ENCODE measurements at regions not wholly inside any gene's neighbourhood (a gene's known extent, or its start where the extent isn't known, plus 50 kb on each side); places are given as distances from the start of the nearest gene placed in this dataset.

DNA sequence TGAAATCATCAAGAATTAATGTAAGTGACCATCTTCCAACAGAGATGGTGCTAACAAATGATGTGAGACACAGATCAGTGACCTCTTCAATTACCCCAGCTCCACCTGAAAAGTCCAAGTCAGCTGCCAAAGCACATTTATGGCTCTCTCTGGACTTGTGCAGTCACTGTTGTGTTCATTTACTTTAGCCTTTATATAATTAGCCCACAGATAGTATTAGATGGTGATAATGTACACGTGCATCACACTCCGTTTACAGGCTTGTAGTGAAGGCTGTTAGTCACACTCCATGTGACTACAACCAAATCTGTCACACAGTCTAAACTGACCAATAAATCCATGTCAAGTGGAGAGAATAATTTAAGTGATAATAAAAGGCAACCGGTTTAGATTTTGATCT, 331.5 kb upstream of the IL12A start:
- TF ChIP-seq, protein P1, sequence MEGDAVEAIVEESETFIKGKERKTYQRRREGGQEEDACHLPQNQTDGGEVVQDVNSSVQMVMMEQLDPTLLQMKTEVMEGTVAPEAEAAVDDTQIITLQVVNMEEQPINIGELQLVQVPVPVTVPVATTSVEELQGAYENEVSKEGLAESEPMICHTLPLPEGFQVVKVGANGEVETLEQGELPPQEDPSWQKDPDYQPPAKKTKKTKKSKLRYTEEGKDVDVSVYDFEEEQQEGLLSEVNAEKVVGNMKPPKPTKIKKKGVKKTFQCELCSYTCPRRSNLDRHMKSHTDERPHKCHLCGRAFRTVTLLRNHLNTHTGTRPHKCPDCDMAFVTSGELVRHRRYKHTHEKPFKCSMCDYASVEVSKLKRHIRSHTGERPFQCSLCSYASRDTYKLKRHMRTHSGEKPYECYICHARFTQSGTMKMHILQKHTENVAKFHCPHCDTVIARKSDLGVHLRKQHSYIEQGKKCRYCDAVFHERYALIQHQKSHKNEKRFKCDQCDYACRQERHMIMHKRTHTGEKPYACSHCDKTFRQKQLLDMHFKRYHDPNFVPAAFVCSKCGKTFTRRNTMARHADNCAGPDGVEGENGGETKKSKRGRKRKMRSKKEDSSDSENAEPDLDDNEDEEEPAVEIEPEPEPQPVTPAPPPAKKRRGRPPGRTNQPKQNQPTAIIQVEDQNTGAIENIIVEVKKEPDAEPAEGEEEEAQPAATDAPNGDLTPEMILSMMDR (conservative IDR thresholded peaks at IDR 0.05) = no peak
- Mint-ChIP-seq H3K4me3 (no peak overlapping the region), H3K27me3 (peaks cover 10% of the 10 kb centered on the region), H3K4me1 (ENCODE audit: unreplicated experiment) (no peaks in the 10 kb centered on the region), H3K27ac (no peak overlapping the region), H3K9me3 (peaks cover 8% of the 10 kb centered on the region), H3K36me3 (no peaks in the 10 kb centered on the region)
- no peak for DNase-seq (ENCODE audit: extremely low spot score, unreplicated experiment)

DNA sequence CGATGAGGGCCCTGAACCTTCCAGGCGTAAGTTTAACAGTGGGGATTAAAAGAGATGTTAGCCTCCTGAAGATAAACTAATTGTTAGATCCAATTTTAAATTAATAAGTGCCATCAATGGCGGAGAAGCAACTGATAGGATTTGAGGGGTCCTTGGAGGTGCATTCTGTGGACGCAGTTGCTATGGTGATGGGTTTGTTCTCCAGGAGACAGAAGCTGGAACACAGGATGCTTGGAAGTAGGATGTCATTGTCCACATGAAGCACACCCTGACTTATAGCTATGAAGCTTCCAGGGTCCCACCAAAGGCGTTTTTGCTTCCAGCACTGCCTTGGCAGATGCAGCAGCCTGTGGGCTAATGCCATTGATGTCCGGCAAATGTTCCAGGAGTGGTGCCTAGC, 331.0 kb upstream of the IL12A start:
- Mint-ChIP-seq H3K4me1 (ENCODE audit: unreplicated experiment) (no peaks in the 10 kb centered on the region), H3K27me3 (peaks cover 10% of the 10 kb centered on the region), H3K36me3 (no peaks in the 10 kb centered on the region), H3K9me3 (peaks cover 13% of the 10 kb centered on the region), H3K27ac (no peak overlapping the region), H3K4me3 (no peak overlapping the region)
- TF ChIP-seq, protein P1 (conservative IDR thresholded peaks at IDR 0.05) = no peak
- no peak for DNase-seq (ENCODE audit: extremely low spot score, unreplicated experiment)

DNA sequence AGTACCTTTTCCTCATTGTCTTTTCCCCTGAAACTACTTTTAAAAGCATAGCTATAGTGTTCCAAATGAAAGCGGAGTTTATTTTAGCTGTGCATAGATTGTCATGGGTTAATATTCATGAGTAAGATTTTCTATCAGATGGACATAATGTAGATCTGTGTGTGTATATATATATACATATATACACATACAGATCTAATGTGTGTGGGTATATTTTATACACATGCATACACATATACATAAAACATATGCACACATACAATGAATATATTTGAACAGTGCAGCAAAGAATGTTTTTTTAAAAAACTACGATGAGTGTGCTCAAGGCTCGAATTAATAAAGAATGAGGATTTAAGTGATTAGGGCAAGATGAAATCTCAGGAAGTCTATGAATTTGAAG, 328.3 kb upstream of the IL12A start:
- Mint-ChIP-seq H3K4me1 (ENCODE audit: unreplicated experiment) (no peaks in the 10 kb centered on the region), H3K36me3 (no peaks in the 10 kb centered on the region), H3K27ac (no peak overlapping the region), H3K4me3 (no peak overlapping the region), H3K27me3 (peaks cover 10% of the 10 kb centered on the region), H3K9me3 (peaks cover 10% of the 10 kb centered on the region)
- TF ChIP-seq, protein P1 (conservative IDR thresholded peaks at IDR 0.05) = no peak
- DNase-seq (ENCODE audit: extremely low spot score, unreplicated experiment) = no peak

DNA sequence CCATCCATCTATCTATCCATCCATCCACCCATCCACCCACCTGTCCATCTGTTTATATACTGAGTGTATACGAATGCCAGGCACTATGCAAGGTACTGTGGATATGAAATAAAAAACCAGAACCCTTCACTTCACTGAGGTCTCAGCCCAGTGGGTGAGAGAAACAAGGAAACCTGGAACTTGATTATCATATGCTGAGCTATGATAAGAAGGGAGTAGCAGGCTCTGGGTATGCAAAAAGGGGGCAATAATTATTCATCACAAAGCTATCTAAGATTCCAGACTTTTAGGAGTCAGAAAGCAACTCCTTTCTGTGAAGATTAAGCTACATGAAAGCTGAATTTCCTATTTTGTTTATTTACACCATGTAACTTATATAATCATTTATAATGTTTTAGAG, 327.7 kb upstream of the IL12A start:
- Mint-ChIP-seq H3K36me3 (no peaks in the 10 kb centered on the region), H3K27ac (no peak overlapping the region), H3K27me3 (peaks cover 10% of the 10 kb centered on the region), H3K4me3 (no peak overlapping the region), H3K9me3 (peaks cover 9% of the 10 kb centered on the region), H3K4me1 (ENCODE audit: unreplicated experiment) (no peaks in the 10 kb centered on the region)
- TF ChIP-seq, protein P1 (conservative IDR thresholded peaks at IDR 0.05) = no peak
- DNase-seq (ENCODE audit: extremely low spot score, unreplicated experiment) = no peak

DNA sequence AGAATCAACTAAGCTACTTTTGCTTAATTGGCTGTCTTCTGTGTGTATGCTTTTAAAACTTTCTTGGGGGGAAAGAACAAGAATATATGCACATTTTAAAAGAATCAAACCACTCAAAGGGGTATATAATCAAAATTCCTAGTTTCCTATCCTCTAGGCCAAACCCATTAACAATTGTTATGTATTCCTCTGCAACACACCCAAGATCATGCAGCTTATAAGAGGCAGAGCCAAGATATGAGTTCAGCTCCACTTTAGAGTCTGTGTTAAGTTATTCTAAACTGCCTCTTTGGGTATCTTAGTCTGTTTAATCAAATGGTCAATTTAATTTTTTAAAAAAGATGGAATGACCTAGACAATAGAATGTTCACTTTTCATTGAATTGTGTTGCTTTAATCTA, 326.1 kb upstream of the IL12A start:
- Mint-ChIP-seq H3K9me3 (peaks cover 9% of the 10 kb centered on the region), H3K4me1 (ENCODE audit: unreplicated experiment) (no peaks in the 10 kb centered on the region), H3K27ac (no peak overlapping the region), H3K36me3 (no peaks in the 10 kb centered on the region), H3K4me3 (no peak overlapping the region), H3K27me3 (peaks cover 10% of the 10 kb centered on the region)
- DNase-seq (ENCODE audit: extremely low spot score, unreplicated experiment) = no peak
- TF ChIP-seq, protein P1 (conservative IDR thresholded peaks at IDR 0.05) = no peak

DNA sequence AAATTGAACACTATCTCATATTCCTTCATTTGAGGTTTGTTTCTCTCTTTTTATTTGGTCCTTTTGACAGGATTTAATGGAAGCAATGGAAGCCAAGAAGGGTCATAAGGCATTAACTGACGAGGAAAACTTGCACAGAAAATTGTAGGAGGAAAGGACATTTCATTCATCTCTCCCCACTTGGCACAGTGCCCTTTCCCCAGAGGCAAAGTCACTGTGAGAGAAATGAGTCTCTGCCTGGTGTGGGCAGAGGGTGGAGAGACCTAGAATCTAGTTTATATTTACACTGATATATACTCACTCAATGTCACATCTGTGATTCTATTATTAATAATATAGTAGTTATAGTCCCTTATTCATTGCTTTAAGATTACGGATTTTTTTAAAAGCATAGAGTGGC, 324.6 kb upstream of the IL12A start:
- Mint-ChIP-seq H3K36me3 (no peaks in the 10 kb centered on the region), H3K9me3 (peaks cover 9% of the 10 kb centered on the region), H3K27me3 (peaks cover 3% of the 10 kb centered on the region), H3K27ac (no peak overlapping the region), H3K4me3 (no peak overlapping the region), H3K4me1 (ENCODE audit: unreplicated experiment) (peaks cover 5% of the 10 kb centered on the region)
- DNase-seq (ENCODE audit: extremely low spot score, unreplicated experiment) = no peak
- TF ChIP-seq, protein P1 (conservative IDR thresholded peaks at IDR 0.05) = no peak
